H1 (cell line): ENCODE measurements at regions not wholly inside any gene's neighbourhood (a gene's known extent, or its start where the extent isn't known, plus 50 kb on each side); places are given as distances from the start of the nearest gene placed in this dataset.

Source experiments
- CTCF ChIA-PET: fragments of 300-600 bp; sonication (Branson Sonifier 250); formaldehyde crosslinking; loops from one replicate; lab custom pipeline; 2021; ENCODE audit not compliant: partially characterized antibody; lab: Charles Lee
- POLR2A ChIA-PET: fragments of 300-600 bp; sonication (Branson Sonifier 250); formaldehyde crosslinking; loops from one replicate; lab custom pipeline; 2021; ENCODE audit warnings: inconsistent platforms; ENCODE audit not compliant: partially characterized antibody; lab: Charles Lee
- DNase-seq, 2 experiments: peaks; one replicate each; pipeline versions ENCODE4 v3.0.0 to v3.0.0-alpha.2; 2010 to 2022; ENCODE audit warnings: low spot score in 2 of 2, low read depth in 1 of 2, mixed read lengths in 1 of 2
- FAIRE-seq: peaks from 2 replicates; lab custom pipeline; 2011; peaks lifted over from hg19 to GRCh38; lab: Jason Lieb, UNC
- H2AFZ ChIP-seq: 2 replicates; pipeline ENCODE4 v1.8.1; 2012; ENCODE audit warnings: low read length, inconsistent platforms
- H2AK5ac ChIP-seq: 2 replicates; pipeline ENCODE4 v1.6.1; 2013; ENCODE audit warnings: low read depth, low read length
- H2BK120ac ChIP-seq: replicated peaks from 2 replicates; pipeline ENCODE3; 2013; ENCODE audit warnings: low read depth, low read length, inconsistent platforms
- H2BK12ac ChIP-seq: 2 replicates; pipeline ENCODE4 v1.6.1; 2013; ENCODE audit warnings: low read depth, low read length
- H2BK15ac ChIP-seq: 2 replicates; pipeline ENCODE4 v1.6.1; 2013; ENCODE audit warnings: low read length
- H2BK20ac ChIP-seq: 2 replicates; pipeline ENCODE4 v1.6.1; 2013; ENCODE audit warnings: low read length
- H2BK5ac ChIP-seq: 2 replicates; pipeline ENCODE4 v1.6.1; 2013; ENCODE audit warnings: low read depth, low read length
- H3K14ac ChIP-seq: 2 replicates; pipeline ENCODE4 v1.6.1; 2013; ENCODE audit warnings: inconsistent platforms; ENCODE audit not compliant: insufficient read length
- H3K18ac ChIP-seq: 2 replicates; pipeline ENCODE4 v1.6.1; 2013; ENCODE audit warnings: low read length; ENCODE audit errors: extremely low read depth
- H3K23ac ChIP-seq: 2 replicates; pipeline ENCODE4 v1.6.1; 2013; ENCODE audit warnings: inconsistent platforms; ENCODE audit not compliant: insufficient read length
- H3K23me2 ChIP-seq: 2 replicates; pipeline ENCODE4 v1.6.1; 2013; ENCODE audit warnings: low read depth, low read length
- H3K27ac ChIP-seq: 2 replicates; pipeline ENCODE4 v1.6.1; 2011; ENCODE audit warnings: low read depth, low read length, inconsistent platforms
- H3K27me3 ChIP-seq, 4 experiments: replicated peaks in 1 of 4; 1 replicate in 1 of 4; 2 replicates in 3 of 4; pipeline versions ENCODE4 v1.6.1 to v1.8.1; 2011 to 2013; ENCODE audit warnings: low read length in 3 of 4, mild to moderate bottlenecking in 3 of 4, inconsistent platforms in 2 of 4, mixed read lengths in 2 of 4, moderate library complexity in 1 of 4; ENCODE audit not compliant: control insufficient read depth in 3 of 4, insufficient read depth in 3 of 4; ENCODE audit errors: extremely low read depth in 1 of 4
- H3K36me3 ChIP-seq, 4 experiments: 2 replicates each; pipeline versions ENCODE4 v1.6.1 to v1.8.1; 2011 to 2013; ENCODE audit warnings: mild to moderate bottlenecking in 4 of 4, low read length in 3 of 4, moderate library complexity in 2 of 4, control low read depth in 1 of 4, inconsistent platforms in 1 of 4; ENCODE audit not compliant: insufficient read depth in 4 of 4, control insufficient read depth in 2 of 4
- H3K4ac ChIP-seq: replicated peaks from 2 replicates; pipeline ENCODE3; 2013; ENCODE audit warnings: low read length, low read depth, mixed read lengths, inconsistent platforms; ENCODE audit not compliant: insufficient read length
- H3K4me1 ChIP-seq, 4 experiments: replicated peaks in 1 of 4; 1 replicate in 1 of 4; 2 replicates in 3 of 4; pipeline versions ENCODE4 v1.6.1 to v1.8.1; 2011 to 2013; ENCODE audit warnings: low read length in 3 of 4, inconsistent platforms in 2 of 4, mixed read lengths in 1 of 4; ENCODE audit not compliant: insufficient read depth in 4 of 4, control insufficient read depth in 3 of 4
- H3K4me2 ChIP-seq, 2 experiments: 2 replicates each; pipeline versions ENCODE4 v1.6.1 to v1.8.1; 2011 to 2013; ENCODE audit warnings: low read depth in 2 of 2, low read length in 2 of 2, control low read depth in 1 of 2, inconsistent platforms in 1 of 2, mild to moderate bottlenecking in 1 of 2; ENCODE audit not compliant: insufficient read depth in 1 of 2
- H3K4me3 ChIP-seq, 4 experiments: fragments of 200-600, 300-600 bp in 1 of 4; sonication (generic), shearing (Covaris generic), sonication (Bioruptor Twin) in 1 of 4; 2 replicates each; pipeline versions ENCODE4 v1.5.1 to v1.8.1; 2011 to 2016; ENCODE audit warnings: low read length in 4 of 4, low read depth in 3 of 4, control low read depth in 2 of 4, inconsistent platforms in 2 of 4, mild to moderate bottlenecking in 2 of 4, mixed read lengths in 1 of 4, moderate library complexity in 1 of 4; ENCODE audit not compliant: insufficient read depth in 2 of 4; ENCODE audit errors: extremely low read depth in 1 of 4
- H3K56ac ChIP-seq: replicated peaks from 2 replicates; pipeline ENCODE3; 2013; ENCODE audit warnings: low read depth, mild to moderate bottlenecking, mixed read lengths, low read length, inconsistent platforms; ENCODE audit not compliant: insufficient read length
- H3K79me1 ChIP-seq: 2 replicates; pipeline ENCODE4 v1.6.1; 2013; ENCODE audit warnings: low read depth, low read length, control low read depth
- H3K79me2 ChIP-seq, 2 experiments: 2 replicates each; pipeline versions ENCODE4 v1.6.1 to v1.8.1; 2012 to 2013; ENCODE audit warnings: low read length in 2 of 2, mild to moderate bottlenecking in 2 of 2, inconsistent platforms in 1 of 2; ENCODE audit not compliant: insufficient read depth in 2 of 2, control insufficient read depth in 1 of 2
- H3K9ac ChIP-seq, 4 experiments: replicated peaks in 1 of 4; 1 replicate in 1 of 4; 2 replicates in 3 of 4; pipeline versions ENCODE4 v1.6.1 to v1.8.1; 2011 to 2013; ENCODE audit warnings: low read depth in 3 of 4, low read length in 3 of 4, control low read depth in 2 of 4, mild to moderate bottlenecking in 2 of 4, moderate library complexity in 2 of 4, inconsistent platforms in 1 of 4; ENCODE audit errors: extremely low read depth in 1 of 4
- H3K9me3 ChIP-seq, 2 experiments: 2 replicates each; pipeline versions ENCODE4 v1.6.1 to v1.8.1; 2012 to 2013; ENCODE audit warnings: mild to moderate bottlenecking in 2 of 2, moderate library complexity in 2 of 2, control low read depth in 1 of 2, inconsistent platforms in 1 of 2, low read depth in 1 of 2, low read length in 1 of 2, mixed read lengths in 1 of 2; ENCODE audit not compliant: insufficient read depth in 2 of 2
- H4K20me1 ChIP-seq, 2 experiments: replicated peaks in 1 of 2; 2 replicates each; pipeline versions ENCODE3 to v1.8.1; 2011 to 2013; ENCODE audit warnings: inconsistent platforms in 2 of 2, low read length in 2 of 2, mild to moderate bottlenecking in 1 of 2; ENCODE audit not compliant: insufficient read depth in 2 of 2, control insufficient read depth in 1 of 2
- H4K5ac ChIP-seq: 2 replicates; pipeline ENCODE4 v1.6.1; 2013; ENCODE audit warnings: low read length, low read depth, mixed read lengths, inconsistent platforms; ENCODE audit not compliant: insufficient read length
- H4K8ac ChIP-seq: 2 replicates; pipeline ENCODE4 v1.8.0; 2013; ENCODE audit warnings: mild to moderate bottlenecking, moderate library complexity, low read length, inconsistent platforms; ENCODE audit not compliant: insufficient read depth; ENCODE audit errors: extremely low read depth
- H4K91ac ChIP-seq: replicated peaks from 2 replicates; pipeline ENCODE3; 2013; ENCODE audit warnings: low read length, mixed read lengths, inconsistent platforms; ENCODE audit not compliant: insufficient read length
- EP300 ChIP-seq, 2 experiments: IDR thresholded peaks; 1 replicate in 1 of 2; 2 replicates in 1 of 2; pipeline ENCODE4 v1.6.1; 2011 to 2012; ENCODE audit warnings: low read depth in 2 of 2, low read length in 2 of 2, mild to moderate bottlenecking in 2 of 2, borderline replicate concordance in 1 of 2, inconsistent platforms in 1 of 2, moderate library complexity in 1 of 2
- JUND ChIP-seq: IDR thresholded peaks from 2 replicates; pipeline ENCODE4 v1.6.1; 2011; ENCODE audit warnings: mild to moderate bottlenecking, improper control_type of control experiment, low read length
- NRF1 ChIP-seq: IDR thresholded peaks from 2 replicates; pipeline ENCODE4 v1.6.1; 2011; ENCODE audit warnings: mild to moderate bottlenecking, low read depth, low read length, improper control_type of control experiment
- RBBP5 ChIP-seq: IDR thresholded peaks from 2 replicates; pipeline ENCODE4 v1.7.1; 2012; ENCODE audit warnings: low read depth, mild to moderate bottlenecking, inconsistent platforms, low read length, moderate library complexity, borderline replicate concordance
- RNF2 ChIP-seq: fragments of 200-900, 300-1000 bp; sonication (generic); IDR thresholded peaks from 2 replicates; pipeline ENCODE4 v1.7.1; 2016; ENCODE audit warnings: borderline replicate concordance, low read depth, mild to moderate bottlenecking, antibody characterized with exemption, low read length; ENCODE audit not compliant: poor library complexity, severe bottlenecking; ENCODE audit errors: missing control alignments
- TEAD4 ChIP-seq: IDR thresholded peaks from 2 replicates; pipeline ENCODE4 v1.6.1; 2012; ENCODE audit warnings: low read depth, low read length, inconsistent platforms, mixed read lengths
- WGBS, 2 experiments: shearing (Covaris generic) in 1 of 2; methylation state at CpG; one replicate each; pipeline versions ENCODE4 v1.1.6 to v1.1.7; 2013 to 2015; ENCODE audit warnings: low lambda C conversion rate in 2 of 2, mixed read lengths in 2 of 2, inconsistent platforms in 1 of 2, low coverage in 1 of 2, missing lambda C conversion rate in 1 of 2; ENCODE audit not compliant: insufficient replicate concordance in 2 of 2, insufficient coverage in 1 of 2, insufficient read length in 1 of 2; ENCODE audit errors: extremely low coverage in 1 of 2, missing lambda C conversion rate in 1 of 2; 5-methylcytosine and 5-hydroxymethylcytosine counted together

DNA sequence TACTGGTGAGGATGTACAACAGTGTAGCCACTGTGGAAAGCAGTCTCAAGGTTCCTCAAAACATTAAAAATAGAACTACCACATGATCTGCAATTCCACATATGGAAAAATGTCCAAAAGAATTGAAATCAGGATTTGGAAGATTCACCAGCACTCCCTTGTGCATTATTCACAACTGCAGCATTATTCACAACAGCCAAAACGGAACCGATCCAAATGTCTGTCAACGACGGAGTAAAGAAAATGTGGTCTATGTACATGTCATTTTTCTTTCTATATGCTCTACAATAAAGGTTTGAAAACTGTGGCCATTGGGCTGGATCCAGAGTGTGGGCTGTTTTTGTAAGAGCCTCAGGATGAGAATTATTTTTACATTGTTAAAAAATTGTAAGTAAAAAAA is 1206.1 kb upstream of the CELF2 start:
- Histone ChIP-seq H4K91ac (no peak overlapping the region), H2BK5ac (no peak overlapping the region), H3K27me3 (no peaks in the 10 kb centered on the region), H3K4me3 (no peak overlapping the region), H2BK12ac (no peak overlapping the region), H4K8ac (no peak overlapping the region), H3K9me3 (no peaks in the 10 kb centered on the region), H3K79me2 (no peaks in the 10 kb centered on the region), H3K23me2 (no peaks in the 10 kb centered on the region), H3K23ac (no peak overlapping the region), H2AK5ac (no peak overlapping the region), H3K14ac (no peak overlapping the region), H3K4me2 (no peak overlapping the region), H3K27ac (no peak overlapping the region), H2AFZ (no peak overlapping the region), H3K36me3 (no peaks in the 10 kb centered on the region), H2BK20ac (no peak overlapping the region), H3K79me1 (no peaks in the 10 kb centered on the region), H3K18ac (no peak overlapping the region), H2BK15ac (no peak overlapping the region), H3K56ac (no peak overlapping the region), H4K5ac (no peak overlapping the region), H3K4ac (no peak overlapping the region), H2BK120ac (no peak overlapping the region), H3K4me1 (no peaks in the 10 kb centered on the region), H3K9ac (no peak overlapping the region), H4K20me1 (no peaks in the 10 kb centered on the region)
- WGBS, 2 experiments, result 91% methylated on average over 4 of the region's 4 CpGs; no CpG with 5 or more reads in 1 of the 2 experiments
- FAIRE-seq (no peak), DNase-seq (no peak)
- no peak for TF ChIP-seq EP300 (IDR thresholded peaks at IDR 0.05; ENCODE audit: borderline replicate concordance in 1 of 2, low read depth in 2 of 2, low read length in 2 of 2)
- TF ChIP-seq RNF2, result no peak
- TF ChIP-seq JUND, result no peak
- no peak for TF ChIP-seq NRF1
- TF ChIP-seq TEAD4, result no peak
- no peak for TF ChIP-seq RBBP5
- ChIA-PET CTCF (no interaction called here), POLR2A (no interaction called here)
